ENCODE measurements at regions not wholly inside any gene's neighbourhood (a gene's known extent, or its start where the extent isn't known, plus 50 kb on each side); places are given as distances from the start of the nearest gene placed in this dataset.
"Not testable (repeated sequence)": the region's sequence is repeated elsewhere in the genome, so short reads cannot be mapped to it uniquely, and the experiment has no call there.

DNA sequence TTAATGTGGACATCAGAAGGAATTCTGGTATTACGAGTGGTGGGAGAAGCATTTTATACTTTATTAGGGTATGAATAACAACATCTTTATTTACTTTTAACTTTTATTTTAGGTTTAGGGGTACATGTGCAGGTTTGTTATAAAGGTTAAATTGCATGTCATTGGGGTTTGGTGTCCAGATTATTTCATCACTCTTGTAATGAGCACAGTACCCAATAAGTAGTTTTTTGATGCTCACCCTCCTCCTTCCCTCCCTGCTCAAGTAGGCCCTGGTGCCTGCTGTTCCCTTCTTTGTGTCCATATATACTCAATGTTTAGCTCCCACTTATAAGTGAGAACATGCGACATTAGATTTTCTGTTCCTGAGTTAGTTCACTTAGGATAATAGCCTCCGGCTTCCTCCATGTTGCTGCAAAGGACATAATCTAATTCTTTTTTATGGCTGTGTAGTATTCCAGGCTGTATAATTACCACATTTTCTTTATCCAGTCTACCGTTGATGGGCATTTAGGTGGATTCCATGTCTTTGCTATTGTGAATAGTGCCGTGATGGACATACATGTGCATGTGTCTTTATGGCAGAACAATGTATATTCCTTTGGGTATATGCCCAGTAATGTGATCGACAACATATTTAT is 456.2 kb downstream of the XYLT1 start:
- DNase-seq = no peak
- no peak for ATAC-seq
- intact Hi-C loops (cut with micrococcal nuclease) = no loop called here

DNA sequence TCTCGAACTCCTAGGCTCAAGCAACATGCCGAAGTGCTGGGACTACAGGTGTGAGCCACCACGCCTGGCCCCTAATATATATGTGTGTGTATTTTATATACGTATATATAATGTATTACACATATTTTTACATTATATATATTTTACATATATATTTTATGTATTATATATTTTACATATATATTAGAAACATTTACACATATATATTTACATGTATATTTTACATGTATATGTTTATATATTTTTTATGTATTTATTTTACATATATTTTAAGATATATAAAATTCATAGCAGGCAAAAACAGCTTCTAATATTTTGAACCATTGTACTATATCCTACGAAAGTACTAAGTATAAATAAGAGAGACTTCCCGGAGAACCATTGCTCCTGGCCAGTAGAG is 455.1 kb downstream of the XYLT1 start:
- DNase-seq (no peak), ATAC-seq (no peak)
- intact Hi-C loops (cut with micrococcal nuclease) = no loop called here

DNA sequence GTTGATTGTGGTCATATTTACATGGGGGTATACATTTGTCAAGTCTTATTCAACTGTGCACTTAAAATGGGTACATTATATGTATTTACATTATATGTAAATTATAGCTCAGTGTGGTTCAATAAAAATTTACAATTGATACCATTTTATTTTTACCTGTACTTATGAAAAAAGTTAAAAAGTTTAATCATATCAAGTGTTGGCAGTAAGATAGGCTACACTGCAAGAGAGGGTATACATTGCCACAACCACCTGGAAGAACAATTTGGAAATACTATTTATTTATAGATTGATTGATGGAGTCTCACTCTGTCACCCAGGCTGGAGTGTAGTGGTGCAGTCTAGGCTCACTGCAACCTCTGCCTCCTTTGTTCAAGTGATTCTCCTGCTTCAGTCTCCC is 453.3 kb downstream of the XYLT1 start:
- ATAC-seq (no peak), DNase-seq (no peak)
- intact Hi-C loops (cut with micrococcal nuclease) = no loop called here

DNA sequence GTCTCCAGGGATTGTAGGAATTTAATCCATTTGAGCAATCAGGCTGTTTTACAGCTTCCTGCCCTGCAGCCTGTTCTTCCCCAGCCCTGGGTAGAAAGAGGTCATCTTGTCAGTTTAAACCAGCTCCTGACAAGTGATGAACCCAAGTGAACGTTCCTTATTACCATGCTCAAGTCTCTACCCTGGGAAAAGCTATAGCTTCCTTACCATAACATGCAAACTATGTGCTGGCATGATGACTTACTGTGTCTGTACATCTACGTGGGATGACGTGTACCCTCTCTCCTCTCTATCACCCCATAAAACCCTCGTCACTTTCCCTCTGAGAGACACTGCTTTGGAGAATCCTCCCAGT is 452.2 kb downstream of the XYLT1 start:
- ATAC-seq = no peak
- intact Hi-C loops (cut with micrococcal nuclease) = no loop called here
- DNase-seq = no peak

DNA sequence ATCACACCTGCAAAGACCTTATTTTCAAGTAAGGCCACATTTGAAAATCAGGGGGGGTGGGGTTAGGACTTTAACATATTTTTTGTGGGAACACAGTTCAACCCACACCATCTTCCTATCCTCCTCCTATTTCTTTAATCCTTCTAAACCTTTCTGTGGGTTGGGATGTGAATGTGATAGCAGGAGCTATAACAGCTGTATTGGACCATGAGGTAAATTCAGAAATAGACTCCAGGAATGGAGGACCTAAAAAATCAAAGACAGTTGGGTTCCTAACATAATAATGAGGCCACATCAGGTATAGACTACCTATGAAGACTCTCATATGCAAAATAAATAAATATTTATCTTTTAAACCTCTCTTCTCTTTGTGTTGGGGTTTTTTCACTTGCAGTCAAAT is 451.4 kb downstream of the XYLT1 start:
- intact Hi-C loops (cut with micrococcal nuclease) = no loop called here
- DNase-seq = no peak
- no peak for ATAC-seq

DNA sequence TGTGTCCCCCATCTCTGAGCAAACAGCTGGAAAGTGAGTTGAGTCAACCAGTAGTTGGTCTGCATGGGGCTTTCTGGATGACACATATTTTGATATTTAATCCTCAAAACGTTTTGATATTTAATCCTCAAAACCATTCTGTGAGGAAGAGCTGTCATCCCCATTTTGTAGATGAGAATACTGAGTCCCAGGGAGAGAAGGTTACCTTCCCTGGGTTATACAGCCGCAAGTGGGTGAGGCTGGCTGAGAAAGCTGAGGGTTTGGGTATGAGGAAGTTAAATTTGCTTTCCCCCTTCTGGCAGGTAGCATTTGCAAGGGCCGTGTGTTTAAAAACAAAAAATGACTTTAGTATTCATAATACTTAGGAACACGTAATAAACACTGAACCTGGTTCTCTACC is 447.2 kb downstream of the XYLT1 start:
- intact Hi-C loops (cut with micrococcal nuclease) = no loop called here
- ATAC-seq (no peak), DNase-seq (no peak)

DNA sequence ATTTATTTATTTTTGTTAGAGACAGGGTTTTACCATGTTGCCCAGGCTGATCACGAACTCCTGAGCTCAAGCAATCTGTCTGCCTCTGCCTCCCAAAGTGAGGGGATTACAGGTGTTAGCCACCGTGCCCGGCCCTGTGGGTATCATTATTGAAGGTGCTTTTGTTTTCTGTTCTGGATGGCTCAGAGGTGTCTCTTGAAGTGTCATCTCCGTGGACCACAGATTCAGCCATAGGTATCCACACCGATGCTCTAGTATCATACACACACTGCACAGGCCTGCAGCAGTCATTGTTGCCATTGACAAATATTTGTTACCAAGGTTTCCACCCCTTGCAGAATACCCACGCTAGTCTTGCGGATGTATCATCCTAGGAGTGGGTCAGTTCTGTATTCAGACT is 446.2 kb downstream of the XYLT1 start:
- no peak for ATAC-seq
- DNase-seq = no peak
- intact Hi-C loops (cut with micrococcal nuclease) = no loop called here

DNA sequence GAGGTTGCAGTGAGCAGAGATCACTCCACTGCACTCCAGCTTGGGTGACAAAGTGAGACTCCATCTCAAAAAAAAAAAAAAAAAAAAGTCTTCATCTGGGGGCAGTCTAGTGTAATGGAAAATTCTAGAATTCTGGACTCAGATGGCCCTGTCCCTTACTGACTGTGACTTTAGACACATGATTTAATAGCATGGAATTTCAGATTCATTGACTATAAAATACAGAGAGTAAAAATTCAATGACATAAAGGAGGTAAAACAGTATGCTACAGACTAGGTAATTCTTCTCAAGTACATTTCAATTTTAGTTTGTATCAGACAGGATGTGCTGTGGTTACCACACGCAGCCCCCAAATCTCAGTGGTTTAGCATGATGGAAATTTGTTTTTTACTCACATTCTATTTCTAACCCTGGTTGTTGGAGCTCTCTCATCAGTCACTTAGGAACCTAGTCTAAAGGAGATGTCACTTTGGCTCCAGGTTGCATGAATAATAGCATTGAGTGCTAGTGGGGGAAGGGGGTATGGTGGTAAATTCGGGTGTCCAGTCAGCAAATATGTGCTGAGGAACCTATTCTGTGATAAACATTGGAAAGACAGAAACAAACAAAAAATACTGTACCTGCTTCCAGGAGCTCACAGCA is 444.0 kb downstream of the XYLT1 start:
- intact Hi-C loops (cut with micrococcal nuclease) = no loop called here
- DNase-seq (no peak), ATAC-seq (no peak)

DNA sequence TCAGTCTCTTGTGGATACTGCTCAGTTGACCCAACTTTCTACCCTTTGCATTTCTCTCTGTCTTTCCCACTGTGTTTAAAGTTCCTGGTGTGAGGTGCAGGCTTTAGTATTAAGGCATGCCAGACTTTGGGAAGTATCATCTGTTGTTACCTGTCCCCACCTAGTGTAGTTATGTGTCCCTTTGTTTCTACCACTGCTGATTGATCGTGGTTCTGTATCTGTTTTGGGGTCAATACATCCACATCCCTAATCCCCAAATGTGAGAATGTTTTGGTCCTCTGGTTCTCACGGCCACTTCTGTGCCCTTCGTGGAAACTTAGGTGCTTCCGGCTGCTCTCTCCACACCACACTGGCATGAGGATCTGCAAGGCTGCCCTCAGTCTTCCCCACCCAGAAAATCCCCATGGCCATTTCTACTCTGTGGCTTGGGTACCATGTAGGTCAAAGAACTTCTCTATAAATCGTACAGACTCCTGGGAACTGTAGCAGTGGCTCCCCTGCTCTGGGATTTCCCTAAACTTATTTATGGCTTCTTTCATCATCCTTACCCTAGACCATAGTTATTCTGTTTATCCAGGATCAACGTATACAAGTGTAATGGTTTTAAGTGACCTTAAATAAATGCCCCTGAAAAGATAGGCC is 443.2 kb downstream of the XYLT1 start:
- ATAC-seq = no peak
- intact Hi-C loops (cut with micrococcal nuclease) = no loop called here

DNA sequence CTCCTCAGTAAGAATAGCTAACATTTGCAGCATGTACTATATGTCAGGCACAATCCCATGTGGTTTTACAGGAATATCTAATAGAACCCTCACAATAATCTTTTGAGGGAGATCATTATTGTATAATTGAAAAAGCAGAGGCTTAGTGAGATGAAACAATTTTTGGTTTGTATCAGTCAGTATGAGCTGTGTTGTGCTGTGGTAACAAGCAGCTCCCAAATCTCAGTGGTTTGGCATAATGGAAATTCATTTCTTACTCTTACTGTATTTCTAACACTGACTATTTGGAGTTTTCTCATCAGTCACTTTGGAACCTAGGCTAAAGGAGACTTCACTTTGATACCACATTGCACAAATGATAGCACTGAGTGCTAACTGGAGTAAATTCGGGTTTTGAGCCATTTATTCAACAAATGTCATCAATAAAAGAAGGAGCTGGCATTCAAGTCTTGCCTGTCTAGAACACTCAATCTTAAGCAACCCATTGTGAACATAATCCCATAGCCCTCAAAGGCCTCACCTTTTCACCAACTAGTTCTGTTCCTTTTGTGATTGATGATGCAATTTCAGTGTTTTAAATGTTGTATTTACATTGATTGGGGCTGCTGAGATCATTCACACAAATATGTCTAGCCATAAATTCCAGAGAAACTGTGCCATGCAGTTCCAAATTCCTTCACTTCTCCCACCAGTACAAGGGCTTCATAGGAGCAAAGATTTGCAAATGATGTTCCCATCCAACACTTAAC is 441.0 kb downstream of the XYLT1 start:
- no peak for ATAC-seq
- intact Hi-C loops (cut with micrococcal nuclease) = no loop called here

More for the DNA sequence above, 443.2 kb downstream of the XYLT1 start:
- no peak for DNase-seq

DNA sequence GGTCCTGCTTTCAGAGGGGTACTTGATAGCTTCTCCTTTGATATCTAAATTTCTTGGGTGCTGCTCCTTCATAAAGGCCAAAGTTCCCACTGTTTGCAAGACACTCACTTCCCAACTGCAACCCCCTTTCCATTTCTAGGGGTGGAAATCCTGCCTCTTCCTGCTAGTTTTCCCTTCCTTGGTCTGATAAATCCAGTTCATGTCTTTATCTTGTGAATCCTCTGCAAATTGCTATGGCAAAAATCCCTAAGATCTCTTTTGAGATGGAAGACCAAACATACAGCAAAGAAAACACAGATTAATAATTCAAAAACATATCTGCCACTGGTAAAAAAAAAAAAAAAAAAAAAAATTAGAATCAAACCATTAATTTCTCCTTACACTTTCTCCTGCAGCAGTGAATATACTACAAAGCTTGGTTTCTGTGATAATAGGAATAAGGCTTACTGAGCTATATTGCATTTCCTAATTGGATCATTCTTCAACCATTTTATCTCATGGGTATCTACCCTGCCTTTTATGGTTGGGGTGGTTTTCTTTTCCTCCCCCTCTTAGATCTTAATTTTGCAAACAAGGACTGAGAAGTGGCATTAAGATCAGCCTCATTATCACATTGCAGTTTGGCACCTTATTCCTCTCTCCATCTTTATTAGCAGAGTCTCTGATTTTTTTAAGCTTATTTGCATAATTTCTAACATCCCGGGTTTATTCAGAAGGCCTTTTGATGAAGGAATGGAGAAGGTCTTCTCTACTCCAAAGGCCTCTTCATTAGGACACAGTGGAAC is 439.1 kb downstream of the XYLT1 start:
- intact Hi-C loops (cut with micrococcal nuclease) = no loop called here
- no peak for ATAC-seq

More for the DNA sequence above, 441.0 kb downstream of the XYLT1 start:
- DNase-seq = no peak

DNA sequence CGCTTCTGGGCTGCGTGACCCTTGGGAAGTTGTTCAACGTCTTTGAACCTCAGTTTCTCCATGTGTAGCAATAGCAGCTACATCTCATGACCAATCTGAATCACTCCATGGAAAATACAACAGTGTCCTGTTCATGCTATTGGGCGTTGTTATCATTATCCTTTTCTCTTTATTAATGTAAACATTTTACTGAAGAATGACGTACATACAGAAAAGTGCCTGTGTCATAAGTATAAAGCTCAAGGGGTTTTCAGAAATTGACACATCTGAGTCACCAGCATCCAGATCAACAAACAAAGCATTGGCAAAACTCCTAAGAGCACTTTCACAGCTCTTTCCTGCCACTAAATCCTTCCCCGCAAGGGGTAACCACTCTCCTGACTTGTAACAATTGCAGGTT is 438.4 kb downstream of the XYLT1 start:
- intact Hi-C loops (cut with micrococcal nuclease) = no loop called here
- DNase-seq (no peak), ATAC-seq (no peak)

More for the DNA sequence above, 439.1 kb downstream of the XYLT1 start:
- no peak for DNase-seq

DNA sequence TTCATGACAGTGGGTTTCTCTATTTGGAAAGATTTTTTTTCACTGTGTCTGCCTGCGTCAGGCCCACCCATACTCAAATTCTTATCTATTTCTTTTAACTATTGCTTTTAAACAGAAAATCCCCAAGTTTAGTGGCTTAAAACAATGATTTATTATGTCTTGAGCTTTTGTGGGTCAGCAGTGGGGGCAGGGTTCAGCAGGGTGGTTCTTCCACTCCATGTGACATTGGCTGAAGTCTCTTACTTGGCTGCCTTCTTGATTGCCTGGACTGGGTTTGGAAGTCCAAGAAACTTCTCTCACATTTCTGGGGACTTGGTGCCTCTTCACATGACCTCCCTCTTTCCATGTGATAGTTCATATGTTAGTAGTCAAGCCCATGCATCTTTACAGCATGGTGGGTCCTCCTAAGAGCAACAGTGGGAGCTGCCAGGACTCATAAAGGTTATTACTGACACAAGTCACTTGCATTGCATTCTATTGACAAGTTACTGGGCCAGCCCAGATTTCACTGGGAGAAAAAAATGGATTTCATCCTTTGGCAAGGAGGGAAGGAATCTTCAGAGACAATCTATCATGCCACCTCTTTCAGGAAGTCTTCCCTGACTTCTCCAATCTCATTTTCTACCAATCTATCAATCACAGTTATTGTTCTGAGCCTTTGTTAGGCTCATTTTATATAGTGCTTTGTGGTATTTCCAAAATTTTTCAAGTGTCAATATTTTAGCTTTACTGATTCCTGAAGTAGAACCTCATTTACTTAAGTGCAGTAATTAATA is 436.1 kb downstream of the XYLT1 start:
- DNase-seq = no peak
- intact Hi-C loops (cut with micrococcal nuclease) = no loop called here
- ATAC-seq = no peak

DNA sequence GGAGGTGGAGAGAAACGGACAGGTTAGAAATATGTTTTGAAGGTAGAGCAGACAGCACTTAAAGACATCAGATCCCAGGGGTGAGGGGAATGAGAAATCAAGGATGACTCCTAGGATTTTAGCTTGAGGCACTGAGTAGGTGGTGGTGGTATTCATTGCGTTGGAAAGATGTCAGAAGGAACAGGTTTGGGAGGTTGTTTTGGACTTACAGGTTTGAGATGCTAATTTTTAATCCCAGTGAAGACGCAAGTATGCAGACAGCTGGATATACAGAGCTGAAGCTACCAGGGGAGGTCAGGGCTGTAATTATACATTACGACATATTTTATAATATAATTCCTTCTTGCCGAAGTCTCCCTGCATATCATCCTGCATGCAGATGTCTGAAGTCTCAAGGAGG is 433.3 kb downstream of the XYLT1 start:
- ATAC-seq = no peak
- no peak for DNase-seq
- intact Hi-C loops (cut with micrococcal nuclease) = no loop called here

DNA sequence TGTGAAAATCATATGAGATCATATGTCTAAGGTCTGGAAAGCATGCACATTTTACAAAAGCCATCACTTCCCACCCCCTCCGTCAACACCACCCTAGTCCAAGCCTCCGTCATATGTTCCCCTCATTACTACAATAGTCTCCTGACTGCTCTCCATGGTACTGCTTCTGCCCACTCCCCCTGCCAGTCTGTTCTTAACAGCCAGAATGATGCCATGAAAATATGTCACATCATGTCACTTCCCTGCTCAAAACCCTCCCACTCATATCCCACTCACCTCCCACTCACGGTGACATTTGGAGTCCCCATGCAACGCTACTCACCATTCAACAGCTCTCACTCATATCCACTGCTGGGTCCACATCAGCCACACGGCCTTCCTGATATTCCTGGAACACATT is 432.3 kb downstream of the XYLT1 start:
- DNase-seq (no peak), ATAC-seq (no peak)
- intact Hi-C loops (cut with micrococcal nuclease) = no loop called here

DNA sequence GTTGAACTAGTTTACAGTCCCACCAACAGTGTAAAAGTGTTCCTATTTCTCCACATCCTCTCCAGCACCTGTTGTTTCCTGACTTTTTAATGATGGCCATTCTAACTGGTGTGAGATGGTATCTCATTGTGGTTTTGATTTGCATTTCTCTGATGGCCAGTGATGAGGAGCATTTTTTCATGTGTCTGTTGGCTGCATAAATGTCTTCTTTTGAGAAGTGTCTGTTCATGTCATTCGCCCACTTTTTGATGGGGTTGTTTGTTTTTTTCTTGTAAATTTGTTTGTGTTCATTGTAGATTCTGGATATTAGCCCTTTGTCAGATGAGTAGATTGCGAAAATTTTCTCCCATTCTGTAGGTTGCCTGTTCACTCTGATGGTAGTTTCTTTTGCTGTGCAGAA is 421.7 kb downstream of the XYLT1 start:
- DNase-seq; ATAC-seq; intact Hi-C loops (cut with micrococcal nuclease): not testable (repeated sequence)

DNA sequence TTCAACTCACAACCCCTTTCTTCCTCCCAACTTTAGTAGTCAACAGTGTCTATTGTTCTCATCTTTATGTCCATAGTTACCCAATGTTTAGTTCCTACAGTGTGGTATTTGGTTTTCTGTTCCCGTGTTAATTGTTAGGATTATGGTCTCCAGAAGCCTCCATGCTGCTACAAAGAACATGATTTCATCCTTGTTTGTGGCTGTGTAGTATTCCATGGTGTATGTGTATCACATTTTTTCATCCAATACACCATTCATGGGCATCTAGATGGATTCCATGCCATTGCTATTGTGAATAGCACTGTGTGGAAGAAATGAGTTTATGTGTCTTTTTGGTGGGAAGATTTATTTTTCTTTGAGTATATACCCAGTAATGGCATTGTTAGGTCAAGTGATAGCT is 420.3 kb downstream of the XYLT1 start:
- ATAC-seq = no peak
- DNase-seq = no peak
- intact Hi-C loops (cut with micrococcal nuclease) = no loop called here

Measured in left ventricle myocardium superior (tissue), 1 donor.